Thoracic aorta (tissue), 2 donors: ENCODE measurements at regions not wholly inside any gene's neighbourhood (a gene's known extent, or its start where the extent isn't known, plus 50 kb on each side); places are given as distances from the start of the nearest gene placed in this dataset.

Experiments used
- ATAC-seq: fragments of 150-250 bp; one replicate; pipeline ENCODE4 v1.8.0; 2017; ENCODE audit warnings: low read depth; ENCODE audit not compliant: insufficient number of reproducible peaks, low FRiP score
- DNase-seq: peaks from one replicate; pipeline ENCODE4 v3.0.0-alpha.2; 2020; ENCODE audit warnings: low spot score
- H3K27ac ChIP-seq, 2 donors: fragments of 200-600 bp; sonication (generic); 1 replicate in 1 of 2; 2 replicates in 1 of 2; pipeline ENCODE4 v1.5.1; 2016; ENCODE audit warnings: mild to moderate bottlenecking in 2 of 2, moderate library complexity in 2 of 2
- H3K27me3 ChIP-seq: fragments of 200-600 bp; sonication (generic); replicated peaks from 2 replicates; pipeline ENCODE4 v1.6.0; 2016; ENCODE audit warnings: mild to moderate bottlenecking; ENCODE audit not compliant: insufficient read depth
- H3K36me3 ChIP-seq: fragments of 200-600 bp; sonication (generic); one replicate; pipeline ENCODE4 v1.5.1; 2016
- H3K4me1 ChIP-seq, 2 donors: fragments of 200-600 bp; sonication (generic); 1 replicate in 1 of 2; 2 replicates in 1 of 2; pipeline versions ENCODE4 v1.5.1 to v1.6.0; 2016; ENCODE audit warnings: low read depth in 2 of 2, mild to moderate bottlenecking in 1 of 2; ENCODE audit not compliant: control insufficient read depth in 1 of 2
- H3K4me3 ChIP-seq: fragments of 200-600 bp; sonication (generic); 2 replicates; pipeline ENCODE4 v1.5.1; 2016; ENCODE audit warnings: mild to moderate bottlenecking
- H3K9me3 ChIP-seq: fragments of 200-600 bp; sonication (generic); 2 replicates; pipeline ENCODE4 v1.5.1; 2016
- CTCF ChIP-seq: fragments of 200-600 bp; sonication (generic); IDR thresholded peaks from one replicate; pipeline ENCODE4 v1.5.1; 2019; ENCODE audit warnings: antibody characterized with exemption

DNA sequence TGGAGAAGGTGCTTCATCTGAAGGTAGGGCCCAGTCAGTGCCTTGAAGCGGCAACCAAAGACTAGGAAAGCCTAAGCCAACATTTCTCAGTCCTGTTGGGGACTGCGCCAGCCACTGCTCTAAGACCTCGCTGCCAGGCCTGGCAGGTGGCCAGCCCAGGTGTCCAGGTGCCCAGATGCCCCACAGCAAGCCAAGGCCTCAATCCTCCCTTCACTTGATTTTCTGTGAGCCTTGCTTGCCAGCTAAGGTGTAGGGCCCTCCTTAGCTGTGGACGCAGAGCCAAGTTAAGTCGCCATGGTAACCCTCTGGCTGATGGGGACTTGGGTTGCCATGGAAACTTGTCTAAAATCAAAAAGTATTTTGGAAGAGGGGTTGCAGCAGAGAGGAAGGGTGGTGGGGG lies 135.0 kb downstream of the NAV1 start:
- no peak for TF ChIP-seq CTCF
- DNase-seq (no peak), ATAC-seq (no peak)
- Histone ChIP-seq H3K4me3 (no peak overlapping the region), H3K4me1 (peaks cover 9 to 40% of the 10 kb centered on the region in 2 donors), H3K27me3 (no peaks in the 10 kb centered on the region), H3K36me3 (no peaks in the 10 kb centered on the region), H3K27ac (no peak overlapping the region), H3K9me3 (no peaks in the 10 kb centered on the region)

DNA sequence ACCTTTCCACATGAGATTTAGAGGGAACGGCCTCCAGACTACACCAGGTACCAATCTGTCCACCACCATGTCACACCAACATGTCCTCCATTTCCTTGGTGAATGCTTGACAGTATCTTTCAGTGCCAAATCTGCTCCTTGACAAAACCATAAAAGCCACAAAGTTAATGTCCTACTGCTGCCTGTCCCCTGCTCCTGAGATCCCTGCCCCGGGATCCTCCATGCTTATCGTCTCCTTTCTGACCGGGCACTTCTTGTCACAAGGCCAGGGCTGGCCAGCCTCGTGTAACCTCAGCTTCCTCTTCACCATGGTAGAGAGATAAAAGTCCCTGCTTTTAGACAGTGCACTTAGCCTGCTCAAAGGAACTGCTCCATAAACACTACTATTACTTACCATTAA lies 136.2 kb downstream of the NAV1 start:
- no peak for TF ChIP-seq CTCF
- H3K27ac ChIP-seq: no peak overlapping the region
- H3K4me3 ChIP-seq: no peak overlapping the region
- no peaks in the 10 kb centered on the region for H3K36me3 ChIP-seq
- ATAC-seq: no peak
- DNase-seq: no peak
- H3K9me3 ChIP-seq: no peaks in the 10 kb centered on the region
- H3K4me1 ChIP-seq: peaks cover 9 to 40% of the 10 kb centered on the region in 2 donors
- no peaks in the 10 kb centered on the region for H3K27me3 ChIP-seq

- no peak for ATAC-seq
Observed at GRCh38 chr1:201676197-201676596, 137.3 kb downstream of the NAV1 start.

GRCh38 chr1:201676641-201677040 lies 137.7 kb downstream of the NAV1 start:
- H3K27ac ChIP-seq: no peak overlapping the region
- H3K9me3 ChIP-seq: no peaks in the 10 kb centered on the region
- H3K4me3 ChIP-seq: no peak overlapping the region
- no peak for DNase-seq
- no peaks in the 10 kb centered on the region for H3K27me3 ChIP-seq
- no peaks in the 10 kb centered on the region for H3K36me3 ChIP-seq
- no peak for TF ChIP-seq CTCF
- H3K4me1 ChIP-seq: peaks cover 9 to 40% of the 10 kb centered on the region in 2 donors
- ATAC-seq: no peak

More at GRCh38 chr1:201676197-201676596, 137.3 kb downstream of the NAV1 start:
- Histone ChIP-seq H3K36me3 (no peaks in the 10 kb centered on the region), H3K4me3 (no peak overlapping the region), H3K4me1 (peaks cover 9 to 40% of the 10 kb centered on the region in 2 donors), H3K9me3 (no peaks in the 10 kb centered on the region), H3K27ac (no peak overlapping the region), H3K27me3 (no peaks in the 10 kb centered on the region)
- TF ChIP-seq CTCF: no peak
- DNase-seq: no peak

DNA sequence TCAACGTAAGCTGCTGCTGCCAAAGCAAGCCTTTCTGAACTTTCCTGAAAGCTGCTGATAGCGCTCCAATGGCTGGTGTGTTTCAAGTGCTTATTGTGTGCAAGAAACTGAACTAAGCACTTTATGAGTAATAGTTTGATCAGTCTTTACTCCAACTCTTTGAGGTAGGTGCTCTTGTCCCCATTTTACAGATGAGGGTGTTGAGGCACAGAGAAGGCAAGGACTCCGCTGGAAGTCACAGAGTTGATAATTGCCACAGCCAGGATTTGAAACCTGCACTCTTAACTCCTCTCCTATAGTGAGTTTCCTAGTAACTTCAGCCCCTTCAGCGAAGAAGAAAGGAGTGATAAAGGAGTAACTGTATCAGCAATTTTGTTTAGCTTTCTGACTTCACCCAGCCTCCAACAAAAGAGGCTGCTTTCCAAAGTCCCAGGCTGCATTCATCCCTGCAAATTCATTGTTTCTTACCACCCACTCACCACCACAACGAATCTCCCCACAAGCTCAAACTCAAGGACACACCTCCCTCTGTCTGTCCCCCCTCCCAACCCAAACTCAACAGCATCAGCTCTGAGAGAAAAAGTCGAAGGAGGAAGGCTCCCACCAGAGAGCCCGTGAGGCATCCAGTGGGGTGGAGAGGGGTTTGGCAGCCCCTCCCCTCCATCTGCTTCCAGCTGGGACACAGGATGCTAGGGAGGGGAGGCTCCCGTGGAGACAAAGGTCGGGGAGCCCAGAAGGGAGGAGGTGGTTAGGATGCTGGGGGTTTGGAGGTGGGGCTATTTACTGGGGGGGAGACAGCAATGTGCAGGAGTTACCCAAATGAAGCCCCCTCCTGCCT lies 139.6 kb downstream of the NAV1 start:
- H3K4me3 ChIP-seq: no peak overlapping the region
- H3K27ac ChIP-seq: no peak overlapping the region
- H3K9me3 ChIP-seq: no peaks in the 10 kb centered on the region
- no peak for TF ChIP-seq CTCF
- no peaks in the 10 kb centered on the region for H3K36me3 ChIP-seq
- DNase-seq (no peak), ATAC-seq (no peak)
- H3K27me3 ChIP-seq: no peaks in the 10 kb centered on the region
- peaks cover 9 to 24% of the 10 kb centered on the region in 2 donors for H3K4me1 ChIP-seq
